ENCODE measurements at regions not wholly inside any gene's neighbourhood (a gene's known extent, or its start where the extent isn't known, plus 50 kb on each side); places are given as distances from the start of the nearest gene placed in this dataset.

DNA sequence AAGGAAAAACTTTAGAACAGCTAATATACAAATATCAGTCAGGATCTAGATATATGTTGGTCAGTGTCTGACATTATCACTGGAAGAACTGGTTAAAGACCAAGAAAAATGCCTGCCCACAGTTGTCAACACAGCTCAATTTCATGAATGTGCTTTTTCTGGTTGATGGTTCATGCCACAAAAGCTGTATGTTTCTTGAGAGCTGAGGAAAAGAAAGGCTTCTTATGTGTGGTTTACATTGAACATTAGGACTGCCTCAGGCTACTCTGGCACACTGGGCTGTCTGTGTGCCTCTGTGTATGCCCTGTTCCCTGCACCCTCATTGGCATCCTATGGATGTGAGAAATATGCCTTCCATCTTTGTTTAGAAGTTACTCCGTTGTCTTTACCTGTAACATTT lies 218.8 kb upstream of the RGS6 start:
- TF ChIP-seq, protein P1, sequence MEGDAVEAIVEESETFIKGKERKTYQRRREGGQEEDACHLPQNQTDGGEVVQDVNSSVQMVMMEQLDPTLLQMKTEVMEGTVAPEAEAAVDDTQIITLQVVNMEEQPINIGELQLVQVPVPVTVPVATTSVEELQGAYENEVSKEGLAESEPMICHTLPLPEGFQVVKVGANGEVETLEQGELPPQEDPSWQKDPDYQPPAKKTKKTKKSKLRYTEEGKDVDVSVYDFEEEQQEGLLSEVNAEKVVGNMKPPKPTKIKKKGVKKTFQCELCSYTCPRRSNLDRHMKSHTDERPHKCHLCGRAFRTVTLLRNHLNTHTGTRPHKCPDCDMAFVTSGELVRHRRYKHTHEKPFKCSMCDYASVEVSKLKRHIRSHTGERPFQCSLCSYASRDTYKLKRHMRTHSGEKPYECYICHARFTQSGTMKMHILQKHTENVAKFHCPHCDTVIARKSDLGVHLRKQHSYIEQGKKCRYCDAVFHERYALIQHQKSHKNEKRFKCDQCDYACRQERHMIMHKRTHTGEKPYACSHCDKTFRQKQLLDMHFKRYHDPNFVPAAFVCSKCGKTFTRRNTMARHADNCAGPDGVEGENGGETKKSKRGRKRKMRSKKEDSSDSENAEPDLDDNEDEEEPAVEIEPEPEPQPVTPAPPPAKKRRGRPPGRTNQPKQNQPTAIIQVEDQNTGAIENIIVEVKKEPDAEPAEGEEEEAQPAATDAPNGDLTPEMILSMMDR (IDR thresholded peaks at IDR 0.05; ENCODE audit: insufficient read depth, low read depth, low read length), result no peak
- no peak for TF ChIP-seq EZH2 (IDR thresholded peaks at IDR 0.05; ENCODE audit: insufficient read depth, low read length)
